PC-9 (cell line): ENCODE measurements at regions not wholly inside any gene's neighbourhood (a gene's known extent, or its start where the extent isn't known, plus 50 kb on each side); places are given as distances from the start of the nearest gene placed in this dataset.

Experiments
- BruUV-seq: library from RNA; stranded (reverse); fragments of 400-500 nt; replicated peaks from 2 replicates; lab custom pipeline; 2021; lab: Mats Ljungman, UMichigan
- CTCF ChIA-PET: fragments of 300-600 bp; sonication (Branson Sonifier 250); formaldehyde crosslinking; loops from one replicate; lab custom pipeline; 2022; ENCODE audit warnings: antibody characterized with exemption; lab: Charles Lee
- POLR2A ChIA-PET: fragments of 300-600 bp; sonication (Branson Sonifier 250); formaldehyde crosslinking; loops from one replicate; lab custom pipeline; 2022; ENCODE audit warnings: antibody characterized with exemption; ENCODE audit not compliant: unreplicated experiment; lab: Charles Lee
- DNase-seq, 2 experiments: peaks; one replicate each; pipeline versions ENCODE4 v3.0.0 to v3.0.0-alpha.2; 2015 to 2022; ENCODE audit warnings: mixed read lengths in 1 of 2
- H2AFZ ChIP-seq: fragments of 200-600 bp; sonication (generic); 2 replicates; pipeline ENCODE4 v1.8.1; 2017; ENCODE audit warnings: antibody characterized with exemption
- H3F3A ChIP-seq: fragments of 200-600 bp; sonication (generic); 2 replicates; pipeline ENCODE4 v1.8.1; 2017; ENCODE audit warnings: antibody characterized with exemption, mild to moderate bottlenecking, low read depth; ENCODE audit not compliant: insufficient read depth
- H3K27ac ChIP-seq: fragments of 200-600 bp; sonication (generic); 2 replicates; pipeline ENCODE4 v1.6.1; 2016; ENCODE audit warnings: mixed run types
- H3K27me3 ChIP-seq: fragments of 200-600 bp; sonication (generic); 2 replicates; pipeline ENCODE4 v1.6.1; 2016; ENCODE audit warnings: low read depth, mixed run types; ENCODE audit not compliant: insufficient read depth
- H3K36me3 ChIP-seq: fragments of 200-600 bp; sonication (generic); 2 replicates; pipeline ENCODE4 v1.6.1; 2016; ENCODE audit warnings: low read depth, mixed run types
- H3K4me1 ChIP-seq: fragments of 200-600 bp; sonication (generic); replicated peaks from 2 replicates; pipeline ENCODE4 v1.6.1; 2016; ENCODE audit warnings: mixed run types; ENCODE audit not compliant: insufficient read depth
- H3K4me2 ChIP-seq: fragments of 200-600 bp; sonication (generic); 2 replicates; pipeline ENCODE4 v1.6.1; 2017; ENCODE audit warnings: mixed run types
- H3K4me3 ChIP-seq: fragments of 200-600 bp; sonication (generic); 2 replicates; pipeline ENCODE4 v1.6.1; 2016; ENCODE audit warnings: mixed run types
- H3K79me2 ChIP-seq: fragments of 200-600 bp; sonication (generic); 2 replicates; pipeline ENCODE4 v1.6.1; 2017; ENCODE audit warnings: low read depth, mixed run types
- H3K9me2 ChIP-seq: fragments of 200-600 bp; sonication (generic); 2 replicates; pipeline ENCODE4 v1.8.1; 2017; ENCODE audit warnings: mild to moderate bottlenecking; ENCODE audit not compliant: insufficient read depth
- H3K9me3 ChIP-seq: fragments of 200-600 bp; sonication (generic); 2 replicates; pipeline ENCODE4 v1.8.1; 2016; ENCODE audit warnings: low read depth; ENCODE audit not compliant: insufficient read depth
- H4K20me1 ChIP-seq: fragments of 200-600 bp; sonication (generic); 2 replicates; pipeline ENCODE4 v1.8.1; 2017; ENCODE audit not compliant: insufficient read depth
- EZH2 ChIP-seq: fragments of 200-600 bp; sonication (generic); IDR thresholded peaks from 2 replicates; pipeline ENCODE4 v1.8.0; 2017; ENCODE audit warnings: antibody characterized with exemption, low read depth
- intact Hi-C: fragments of 100-400 bp; cut with micrococcal nuclease; formaldehyde crosslinking; loops from one replicate; pipeline ENCODE4 v1.10.0; 2022; ENCODE audit not compliant: unreplicated experiment
- TF ChIP-seq, protein P1 (sequence below): fragments of 200-600 bp; sonication (generic); conservative IDR thresholded peaks from 2 replicates; pipeline ENCODE4 v1.6.1; 2017; ENCODE audit warnings: mixed run types, antibody characterized with exemption, mild to moderate bottlenecking, moderate library complexity

- Histone ChIP-seq H3K9me2 (no peaks in the 10 kb centered on the region), H3K36me3 (no peaks in the 10 kb centered on the region), H3K9me3 (no peaks in the 10 kb centered on the region), H3K4me1 (no peaks in the 10 kb centered on the region), H3K4me3 (no peak overlapping the region), H4K20me1 (no peaks in the 10 kb centered on the region), H3K79me2 (no peaks in the 10 kb centered on the region), H2AFZ (no peak overlapping the region), H3K27me3 (no peaks in the 10 kb centered on the region), H3F3A (no peaks in the 10 kb centered on the region), H3K27ac (no peak overlapping the region), H3K4me2 (no peak overlapping the region)
- ChIA-PET POLR2A (no interaction called here), CTCF (no interaction called here)
- intact Hi-C loops, result no loop called here
- no peak for DNase-seq
- BruUV-seq, result no TSS peak
- TF ChIP-seq, protein P1, sequence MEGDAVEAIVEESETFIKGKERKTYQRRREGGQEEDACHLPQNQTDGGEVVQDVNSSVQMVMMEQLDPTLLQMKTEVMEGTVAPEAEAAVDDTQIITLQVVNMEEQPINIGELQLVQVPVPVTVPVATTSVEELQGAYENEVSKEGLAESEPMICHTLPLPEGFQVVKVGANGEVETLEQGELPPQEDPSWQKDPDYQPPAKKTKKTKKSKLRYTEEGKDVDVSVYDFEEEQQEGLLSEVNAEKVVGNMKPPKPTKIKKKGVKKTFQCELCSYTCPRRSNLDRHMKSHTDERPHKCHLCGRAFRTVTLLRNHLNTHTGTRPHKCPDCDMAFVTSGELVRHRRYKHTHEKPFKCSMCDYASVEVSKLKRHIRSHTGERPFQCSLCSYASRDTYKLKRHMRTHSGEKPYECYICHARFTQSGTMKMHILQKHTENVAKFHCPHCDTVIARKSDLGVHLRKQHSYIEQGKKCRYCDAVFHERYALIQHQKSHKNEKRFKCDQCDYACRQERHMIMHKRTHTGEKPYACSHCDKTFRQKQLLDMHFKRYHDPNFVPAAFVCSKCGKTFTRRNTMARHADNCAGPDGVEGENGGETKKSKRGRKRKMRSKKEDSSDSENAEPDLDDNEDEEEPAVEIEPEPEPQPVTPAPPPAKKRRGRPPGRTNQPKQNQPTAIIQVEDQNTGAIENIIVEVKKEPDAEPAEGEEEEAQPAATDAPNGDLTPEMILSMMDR, result no peak
- TF ChIP-seq EZH2, result no peak
These were observed 607.4 kb upstream of the FAM241A start for GRCh38 chr4:111537871-111538270.

- BruUV-seq, result no TSS peak
- no peak overlapping the region for H3K27ac ChIP-seq
- no peaks in the 10 kb centered on the region for H3K9me2 ChIP-seq
- H3K9me3 ChIP-seq, result no peaks in the 10 kb centered on the region
- H3K36me3 ChIP-seq, result no peaks in the 10 kb centered on the region
- no peak overlapping the region for H3K4me2 ChIP-seq
- no peaks in the 10 kb centered on the region for H3K27me3 ChIP-seq
- DNase-seq, result no peak
- no peaks in the 10 kb centered on the region for H3F3A ChIP-seq
- intact Hi-C loops, result no loop called here
- TF ChIP-seq, protein P1, result no peak
- no peak for TF ChIP-seq EZH2
- H3K4me1 ChIP-seq, result no peaks in the 10 kb centered on the region
- no peaks in the 10 kb centered on the region for H4K20me1 ChIP-seq
- H3K4me3 ChIP-seq, result no peak overlapping the region
- H2AFZ ChIP-seq, result no peak overlapping the region
- H3K79me2 ChIP-seq, result no peaks in the 10 kb centered on the region
- ChIA-PET POLR2A (no interaction called here), CTCF (no interaction called here)
These were observed 604.6 kb upstream of the FAM241A start for GRCh38 chr4:111540671-111541070.

DNA sequence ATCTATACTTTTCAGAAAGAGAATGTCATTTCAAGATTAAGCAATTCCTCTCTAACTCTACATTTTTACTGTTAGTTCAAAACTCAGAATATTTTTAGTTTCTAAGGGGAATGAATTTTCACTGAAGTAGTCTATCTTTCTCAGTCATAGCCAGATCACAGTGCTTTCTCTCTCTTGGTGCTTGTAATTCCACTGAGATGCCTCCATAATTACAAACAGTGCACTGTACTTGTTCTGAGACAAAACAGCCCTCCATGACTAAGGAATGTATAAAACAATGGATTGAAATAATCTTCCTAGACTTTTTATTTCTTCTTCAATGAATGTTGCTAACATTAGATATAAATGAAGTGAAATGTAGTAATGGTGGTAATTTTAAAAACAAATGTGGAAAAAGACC lies 603.2 kb upstream of the FAM241A start:
- Histone ChIP-seq H3K4me2 (no peak overlapping the region), H3F3A (no peaks in the 10 kb centered on the region), H2AFZ (no peak overlapping the region), H3K27me3 (no peaks in the 10 kb centered on the region), H3K79me2 (no peaks in the 10 kb centered on the region), H3K9me2 (no peaks in the 10 kb centered on the region), H3K4me1 (no peaks in the 10 kb centered on the region), H4K20me1 (no peaks in the 10 kb centered on the region), H3K9me3 (no peaks in the 10 kb centered on the region), H3K27ac (no peak overlapping the region), H3K4me3 (no peak overlapping the region), H3K36me3 (no peaks in the 10 kb centered on the region)
- no peak for TF ChIP-seq EZH2
- TF ChIP-seq, protein P1, result no peak
- BruUV-seq, result no TSS peak
- CTCF ChIA-PET, result no interaction called here
- POLR2A ChIA-PET, result no interaction called here
- DNase-seq, result no peak
- intact Hi-C loops, result no loop called here
